HepG2 (cell line): ENCODE measurements at regions not wholly inside any gene's neighbourhood (a gene's known extent, or its start where the extent isn't known, plus 50 kb on each side); places are given as distances from the start of the nearest gene placed in this dataset.
A peak's percentile ranks its signal among the peaks of the same experiment; 100 is the strongest.

Source experiments
- ATAC-seq: fragments of 200-7000 bp; cut with Tn5 transposase; 3 replicates; pipeline ENCODE4 v1.9.1; 2020; ENCODE audit warnings: mild to moderate bottlenecking, moderate library complexity
- BruUV-seq: library from RNA; stranded (reverse); fragments of 400-500 nt; replicated peaks from 2 replicates; lab custom pipeline; 2021; lab: Mats Ljungman, UMichigan
- CTCF ChIA-PET: fragments of 300-600 bp; formaldehyde crosslinking; extraction: SDS; loops from one replicate; lab custom pipeline; 2021; ENCODE audit warnings: low total read pairs, inconsistent platforms, low intra/inter-chr PET ratio; lab: Yijun Ruan, JAX
- POLR2A ChIA-PET: fragments of 350-600 bp; sonication (Branson Sonifier 250); formaldehyde crosslinking; loops from one replicate; lab custom pipeline; 2020; ENCODE audit warnings: antibody characterized with exemption, inconsistent platforms; lab: Yijun Ruan, JAX
- DNase-seq: peaks from one replicate; pipeline ENCODE4 v3.0.0-alpha.2; 2015; ENCODE audit warnings: low spot score
- FAIRE-seq: peaks from 3 replicates; lab custom pipeline; 2011; peaks lifted over from hg19 to GRCh38; lab: Jason Lieb, UNC
- H2AFZ ChIP-seq: one replicate; pipeline ENCODE4 v1.6.1; 2011; ENCODE audit warnings: low read length, inconsistent platforms
- H3K27ac ChIP-seq: fragments of 300-600 bp; 3 replicates; pipeline ENCODE4 v1.8.0; 2011; ENCODE audit warnings: mixed run types, mild to moderate bottlenecking, mixed read lengths, low read length, inconsistent platforms; ENCODE audit not compliant: insufficient read depth; ENCODE audit errors: extremely low read length
- H3K27me3 ChIP-seq, 2 experiments: fragments of 200-600 bp in 1 of 2; 2 replicates in 1 of 2; 3 replicates in 1 of 2; pipeline versions ENCODE4 v1.6.0 to v1.8.0; 2011; ENCODE audit warnings: low read length in 2 of 2, mild to moderate bottlenecking in 2 of 2, moderate library complexity in 2 of 2, inconsistent platforms in 1 of 2; ENCODE audit not compliant: insufficient read depth in 2 of 2, control insufficient read depth in 1 of 2
- H3K36me3 ChIP-seq, 2 experiments: fragments of 200-600 bp in 1 of 2; replicated peaks in 1 of 2; 2 replicates in 1 of 2; 3 replicates in 1 of 2; pipeline versions ENCODE4 v1.5.1 to v1.8.0; 2011; ENCODE audit warnings: low read length in 2 of 2, inconsistent platforms in 1 of 2; ENCODE audit not compliant: insufficient read depth in 2 of 2, control insufficient read depth in 1 of 2
- H3K4me1 ChIP-seq: 2 replicates; pipeline ENCODE4 v1.5.1; 2012; ENCODE audit warnings: low read length, inconsistent platforms; ENCODE audit not compliant: insufficient read depth
- H3K4me2 ChIP-seq: 2 replicates; pipeline ENCODE4 v1.6.0; 2011; ENCODE audit warnings: low read depth, low read length, inconsistent platforms
- H3K4me3 ChIP-seq, 3 experiments: fragments of 200-600 bp in 1 of 3; sonication (generic), shearing (Covaris generic) in 1 of 3; replicated peaks in 1 of 3; 2 replicates each; pipeline ENCODE4 v1.5.1; 2011 to 2016; ENCODE audit warnings: low read length in 3 of 3, inconsistent platforms in 2 of 3, low read depth in 2 of 3, mild to moderate bottlenecking in 2 of 3, control low read depth in 1 of 3, mixed read lengths in 1 of 3; ENCODE audit not compliant: insufficient read depth in 1 of 3
- H3K79me2 ChIP-seq: one replicate; pipeline ENCODE4 v1.6.1; 2011; ENCODE audit warnings: low read length, inconsistent platforms; ENCODE audit not compliant: insufficient read depth
- H3K9ac ChIP-seq: 2 replicates; pipeline ENCODE4 v1.6.0; 2011; ENCODE audit warnings: mild to moderate bottlenecking, low read depth, low read length, inconsistent platforms; ENCODE audit not compliant: insufficient read depth
- H3K9me3 ChIP-seq: 2 replicates; pipeline ENCODE4 v1.5.1; 2012; ENCODE audit warnings: mild to moderate bottlenecking, low read length
- H4K20me1 ChIP-seq: 2 replicates; pipeline ENCODE4 v1.6.0; 2011; ENCODE audit warnings: inconsistent platforms, mild to moderate bottlenecking, low read length, moderate library complexity; ENCODE audit not compliant: insufficient read depth
- AFF4 ChIP-seq: sonication (generic); formaldehyde crosslinking; IDR thresholded peaks from 2 replicates; pipeline ENCODE4 v1.4.0; 2020; ENCODE audit warnings: missing genetic modification reagents
- MTA3 ChIP-seq: sonication (generic); formaldehyde crosslinking; IDR thresholded peaks from 2 replicates; pipeline ENCODE4 v1.4.0; 2020; ENCODE audit warnings: missing genetic modification reagents
- REST ChIP-seq, 2 experiments: IDR thresholded peaks; 2 replicates each; pipeline ENCODE4 v1.6.1; 2011 to 2012; ENCODE audit warnings: low read length in 2 of 2, borderline replicate concordance in 1 of 2, low read depth in 1 of 2, mild to moderate bottlenecking in 1 of 2, moderate library complexity in 1 of 2
- in situ Hi-C: cut with HindIII; loops from 2 replicates; pipeline ENCODE4 v1.10.0; 2017; ENCODE audit warnings: low pct_unique_long_range_greater_than_20kb; ENCODE audit not compliant: extremely low pct_ligation_motif_present
- intact Hi-C: fragments of 100-400 bp; cut with micrococcal nuclease; formaldehyde crosslinking; loops from one replicate; pipeline ENCODE4 v1.10.0; 2022; ENCODE audit not compliant: unreplicated experiment

DNA sequence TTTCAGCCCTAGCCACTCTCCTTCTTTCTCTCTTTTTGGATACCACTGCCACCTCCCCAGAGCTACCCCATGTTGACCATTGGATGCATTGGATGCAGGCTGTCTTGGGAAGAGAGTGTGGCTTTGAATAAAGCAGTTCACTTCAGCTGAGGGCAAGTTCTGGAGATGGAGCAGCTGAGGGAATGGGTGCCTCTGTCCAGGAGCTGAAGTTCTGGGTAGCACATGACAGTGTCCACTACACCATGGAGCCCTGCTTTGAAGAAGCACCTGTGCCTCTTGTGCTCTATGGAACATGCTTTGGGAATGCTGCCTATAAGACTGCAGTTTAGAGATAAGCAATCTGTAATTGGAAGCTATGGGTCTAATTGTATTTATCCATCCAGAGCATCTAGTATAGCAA is 1028.7 kb downstream of the TYW1 start:
- Histone ChIP-seq H3K9ac (no peak overlapping the region), H3K4me2 (no peak overlapping the region), H3K79me2 (no peaks in the 10 kb centered on the region), H3K9me3 (peaks cover 11% of the 10 kb centered on the region), H2AFZ (no peak overlapping the region), H3K4me1 (no peaks in the 10 kb centered on the region), H3K4me3 (no peak overlapping the region), H3K36me3 (no peaks in the 10 kb centered on the region), H3K27ac (no peak overlapping the region), H3K27me3 (no peaks in the 10 kb centered on the region), H4K20me1 (no peaks in the 10 kb centered on the region)
- intact Hi-C loops (no loop called here), in situ Hi-C loops (no loop called here)
- no TSS peak for BruUV-seq
- DNase-seq = no peak
- no peak for FAIRE-seq
- no peak for ATAC-seq
- TF ChIP-seq MTA3 (CRISPR knock-in tag) (no peak), REST (IDR thresholded peaks at IDR 0.05; ENCODE audit: borderline replicate concordance in 1 of 2, low read depth in 1 of 2, low read length in 2 of 2) (peak; percentile 16 to 79), AFF4 (no peak)
- ChIA-PET POLR2A (no interaction called here), CTCF (no interaction called here)
